ENCODE measurements at regions not wholly inside any gene's neighbourhood (a gene's known extent, or its start where the extent isn't known, plus 50 kb on each side); places are given as distances from the start of the nearest gene placed in this dataset.

DNA sequence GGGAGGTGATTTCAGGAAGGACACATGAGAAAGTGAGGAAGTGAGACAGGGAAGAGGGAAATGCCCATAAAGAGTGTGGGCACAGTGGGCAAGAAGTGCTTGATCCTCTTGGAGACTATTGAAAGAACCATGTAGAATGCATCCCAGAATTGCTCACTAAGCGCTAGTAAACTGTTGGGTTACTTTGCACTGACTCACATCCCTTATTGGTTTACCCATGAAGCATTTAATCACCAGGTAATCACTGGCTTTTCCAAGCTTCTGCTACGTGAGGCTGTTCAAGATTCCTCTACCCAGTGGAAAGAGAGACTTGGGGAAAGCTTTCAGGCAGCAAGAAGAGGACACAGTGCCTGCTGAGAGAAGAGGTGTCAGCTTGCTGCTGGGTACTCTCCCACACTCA lies 410.0 kb upstream of the JAG1 start:
- DNase-seq (no peak), ATAC-seq (no peak)
- intact Hi-C loops (cut with DNase I): no loop called here

DNA sequence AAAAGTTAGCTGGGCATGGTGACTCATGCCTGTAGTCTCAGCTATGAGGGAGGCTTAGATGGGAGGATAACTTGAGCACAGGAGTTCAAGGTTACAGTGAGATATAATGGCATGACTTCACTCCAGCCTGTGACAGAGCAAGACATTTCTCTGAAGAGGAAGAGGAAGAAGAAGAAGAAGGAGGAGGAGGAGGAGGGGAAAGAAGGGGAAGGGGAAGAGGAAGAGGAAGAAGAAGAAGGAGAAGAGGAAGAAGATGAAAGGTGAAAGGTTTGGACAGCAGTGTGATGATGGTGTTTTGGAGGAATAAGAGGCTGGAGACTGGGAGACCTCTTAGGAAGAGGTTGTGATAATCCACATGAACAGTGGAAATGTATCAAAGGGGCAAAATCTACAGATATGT lies 410.7 kb upstream of the JAG1 start:
- DNase-seq (no peak), ATAC-seq (no peak)
- intact Hi-C loops (cut with DNase I): no loop called here

DNA sequence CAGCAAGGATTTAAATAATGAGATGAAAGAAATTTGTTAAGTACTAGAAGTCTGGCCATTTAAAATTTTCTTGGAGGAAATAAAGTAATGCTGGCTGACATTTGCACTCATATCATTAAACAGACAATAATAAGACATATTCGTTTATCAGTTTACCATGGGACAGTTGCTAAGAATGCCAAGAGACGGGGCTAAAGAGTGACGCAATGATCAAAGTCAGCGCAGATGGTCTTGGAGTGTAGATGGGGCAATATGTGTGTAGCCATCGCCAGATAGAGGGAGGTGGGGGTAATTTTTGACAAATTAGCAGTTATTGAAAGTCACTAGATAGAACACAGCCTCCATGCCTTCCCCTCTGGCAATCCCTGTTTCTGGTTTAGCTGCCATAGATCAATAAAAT lies 413.2 kb upstream of the JAG1 start:
- DNase-seq (no peak), ATAC-seq (no peak)
- intact Hi-C loops (cut with DNase I): no loop called here

DNA sequence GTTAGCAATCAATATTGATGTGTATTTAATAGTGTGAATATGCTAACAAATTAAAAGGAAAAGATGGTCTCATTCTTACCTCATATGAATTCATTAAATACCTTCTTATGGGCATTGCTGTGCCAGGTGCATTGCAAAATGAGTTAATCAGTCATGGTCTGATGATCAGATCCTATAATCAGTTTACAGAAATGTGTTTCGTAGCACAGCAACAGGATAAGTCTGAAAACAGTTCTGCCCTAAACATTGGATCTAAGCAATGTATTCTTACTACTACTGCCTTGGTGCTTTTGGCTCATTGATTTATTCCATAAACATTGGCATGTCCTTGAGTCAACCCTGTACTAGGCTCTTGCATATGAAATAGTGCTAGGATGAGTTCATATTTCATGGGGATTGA lies 417.0 kb upstream of the JAG1 start:
- ATAC-seq (no peak), DNase-seq (no peak)
- intact Hi-C loops (cut with DNase I): no loop called here

DNA sequence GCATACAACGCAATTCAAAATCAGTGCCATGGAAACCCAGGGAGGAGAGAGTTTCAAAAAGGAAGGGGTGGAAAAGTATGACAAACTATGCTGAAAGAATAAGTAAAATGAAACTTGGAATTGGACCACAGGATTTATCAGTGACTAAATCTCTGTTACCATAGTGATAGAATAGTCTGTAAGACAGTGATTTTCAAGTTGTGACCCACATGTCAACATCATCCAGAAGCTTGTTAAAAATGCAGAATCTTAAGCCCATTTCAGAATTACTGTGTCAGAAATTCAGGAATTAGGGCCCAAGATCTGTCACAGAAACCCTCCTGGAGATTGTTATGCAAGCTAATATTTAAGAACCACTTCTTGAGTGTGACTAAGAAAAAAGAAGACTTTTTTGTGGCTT lies 417.7 kb upstream of the JAG1 start:
- intact Hi-C loops (cut with DNase I): no loop called here
- DNase-seq (no peak), ATAC-seq (no peak)

DNA sequence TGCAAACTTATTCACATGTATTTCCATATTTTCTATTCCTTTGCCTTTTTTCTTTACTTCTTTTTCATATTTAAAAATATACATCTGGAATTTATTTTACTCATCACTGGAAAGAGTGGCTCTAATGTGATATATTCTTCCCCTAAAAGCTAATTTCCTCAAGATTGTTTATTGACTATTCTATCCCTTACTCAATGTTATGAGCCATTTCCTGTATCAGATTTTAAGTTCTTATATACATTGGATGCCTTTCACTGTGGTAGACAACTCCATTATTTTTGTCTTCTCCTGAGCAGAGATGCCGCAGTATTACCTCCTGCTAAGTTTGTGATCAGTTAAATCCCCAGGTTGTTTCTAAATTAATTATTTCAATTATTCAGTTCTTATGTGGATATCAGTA lies 418.4 kb upstream of the JAG1 start:
- no peak for DNase-seq
- no peak for ATAC-seq
- intact Hi-C loops (cut with DNase I): no loop called here

DNA sequence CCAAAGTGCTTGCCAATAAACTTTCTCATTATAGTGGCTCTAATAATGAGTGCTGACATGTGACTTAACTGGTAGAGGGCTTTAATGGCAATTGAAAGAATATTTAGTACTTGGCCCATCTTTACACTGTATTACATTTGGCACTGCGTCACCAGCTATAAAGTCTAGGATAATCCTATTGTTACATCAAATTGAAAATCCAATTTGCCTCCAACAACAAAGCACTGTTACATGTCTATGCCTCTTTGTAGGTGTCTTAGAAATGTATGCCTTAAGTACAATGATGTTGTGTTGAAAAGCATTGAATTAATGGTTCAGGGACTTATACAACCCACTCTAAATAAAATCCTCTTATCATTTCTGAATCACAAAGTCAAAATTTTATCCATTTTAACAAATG lies 420.4 kb upstream of the JAG1 start:
- ATAC-seq: no peak
- DNase-seq: no peak
- intact Hi-C loops (cut with DNase I): no loop called here

DNA sequence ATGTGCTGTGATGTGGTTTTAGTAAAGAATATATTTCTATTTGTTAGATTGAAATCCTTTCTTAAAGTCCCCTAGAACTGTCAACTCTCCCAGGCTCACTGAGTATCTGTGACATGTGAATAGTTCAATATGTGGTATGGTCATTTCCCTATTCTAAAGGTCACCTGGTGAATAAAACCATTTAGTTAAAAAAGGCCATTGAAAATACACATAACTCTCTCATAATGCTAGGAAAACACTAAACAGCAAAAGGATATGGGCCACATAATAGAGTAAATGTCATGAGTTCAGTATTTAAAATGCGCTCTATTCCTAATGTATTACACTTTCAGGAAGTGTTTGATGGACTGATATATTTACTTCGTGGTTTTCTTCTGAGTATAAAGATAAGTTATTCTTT lies 420.9 kb upstream of the JAG1 start:
- no peak for DNase-seq
- intact Hi-C loops (cut with DNase I): no loop called here
- ATAC-seq: no peak

DNA sequence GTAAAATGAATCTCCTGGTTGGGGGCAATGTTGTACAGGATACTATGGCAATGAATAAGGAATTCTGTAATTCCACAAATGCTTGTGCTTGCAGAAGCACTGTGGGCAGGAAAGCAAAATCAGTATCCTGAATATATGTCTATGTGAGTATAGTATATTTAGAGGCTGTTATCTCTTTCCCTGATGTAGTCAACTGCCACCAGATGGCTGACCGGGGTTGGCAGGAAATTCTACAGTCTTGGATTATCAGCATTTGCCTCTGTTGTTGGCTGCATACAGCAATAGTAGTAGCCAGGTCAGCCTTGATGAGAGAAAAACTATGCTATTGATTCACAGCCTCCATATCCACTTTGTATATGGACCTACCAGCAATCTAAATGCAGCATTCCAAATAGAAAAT lies 425.1 kb upstream of the JAG1 start:
- intact Hi-C loops (cut with DNase I): no loop called here
- DNase-seq (no peak), ATAC-seq (no peak)

DNA sequence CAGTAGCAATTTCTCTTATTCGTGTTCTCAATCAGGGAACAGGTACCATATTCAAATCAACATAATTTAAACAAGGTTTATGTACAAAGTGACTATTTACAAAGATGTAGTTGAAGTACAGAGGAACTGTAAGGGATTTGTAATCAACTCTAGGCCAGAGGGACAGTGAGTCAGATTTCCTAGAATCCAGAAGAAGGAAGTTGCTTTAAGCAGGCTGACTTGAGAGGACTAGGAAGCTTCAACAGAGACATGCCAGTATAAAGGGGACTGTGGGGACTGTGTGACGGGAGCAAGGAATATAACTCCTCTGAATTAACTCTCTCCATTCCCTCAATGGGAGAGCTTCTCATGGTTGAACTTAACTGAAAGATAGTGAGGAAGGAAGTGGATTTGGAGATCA lies 427.4 kb upstream of the JAG1 start:
- intact Hi-C loops (cut with DNase I): no loop called here
- no peak for DNase-seq
- ATAC-seq: no peak

DNA sequence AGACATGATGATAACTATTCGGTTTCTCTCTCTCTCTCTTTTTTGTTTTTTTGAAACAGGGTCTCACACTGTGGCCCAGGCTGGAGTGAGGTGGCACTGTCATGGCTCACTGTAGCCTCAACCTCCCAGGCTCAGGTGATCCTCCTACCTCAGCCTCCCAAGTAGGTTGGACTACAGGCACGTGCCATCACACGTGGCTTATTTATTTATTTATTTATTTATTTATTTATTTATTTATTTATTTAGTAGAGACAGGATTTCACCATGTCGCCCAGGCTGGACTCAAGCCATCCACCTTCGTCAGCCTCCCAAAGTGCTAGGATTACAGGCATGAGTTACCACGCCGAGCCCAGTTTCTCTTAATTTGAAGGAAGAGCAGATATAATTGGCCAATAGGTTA lies 427.9 kb upstream of the JAG1 start:
- no peak for ATAC-seq
- intact Hi-C loops (cut with DNase I): no loop called here
- no peak for DNase-seq

DNA sequence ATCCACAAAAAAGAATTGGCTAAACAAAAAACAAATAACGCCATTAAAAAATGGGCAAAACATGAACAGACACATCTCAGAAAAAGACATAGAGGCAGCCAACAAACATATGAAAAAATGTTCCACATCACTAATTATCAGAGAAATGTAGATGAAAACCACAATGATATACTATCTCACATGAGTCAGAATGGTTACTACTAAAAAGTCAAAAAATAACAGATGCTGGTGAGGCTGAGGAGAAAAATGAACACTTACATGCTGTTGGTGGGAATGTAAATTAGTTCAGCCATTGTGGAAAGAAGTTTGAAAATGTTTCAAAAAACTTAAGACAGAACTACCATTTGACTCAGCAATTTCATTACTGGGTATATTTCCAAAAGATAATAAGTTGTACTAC lies 430.1 kb upstream of the JAG1 start:
- intact Hi-C loops (cut with DNase I): no loop called here
- ATAC-seq (no peak), DNase-seq (no peak)

DNA sequence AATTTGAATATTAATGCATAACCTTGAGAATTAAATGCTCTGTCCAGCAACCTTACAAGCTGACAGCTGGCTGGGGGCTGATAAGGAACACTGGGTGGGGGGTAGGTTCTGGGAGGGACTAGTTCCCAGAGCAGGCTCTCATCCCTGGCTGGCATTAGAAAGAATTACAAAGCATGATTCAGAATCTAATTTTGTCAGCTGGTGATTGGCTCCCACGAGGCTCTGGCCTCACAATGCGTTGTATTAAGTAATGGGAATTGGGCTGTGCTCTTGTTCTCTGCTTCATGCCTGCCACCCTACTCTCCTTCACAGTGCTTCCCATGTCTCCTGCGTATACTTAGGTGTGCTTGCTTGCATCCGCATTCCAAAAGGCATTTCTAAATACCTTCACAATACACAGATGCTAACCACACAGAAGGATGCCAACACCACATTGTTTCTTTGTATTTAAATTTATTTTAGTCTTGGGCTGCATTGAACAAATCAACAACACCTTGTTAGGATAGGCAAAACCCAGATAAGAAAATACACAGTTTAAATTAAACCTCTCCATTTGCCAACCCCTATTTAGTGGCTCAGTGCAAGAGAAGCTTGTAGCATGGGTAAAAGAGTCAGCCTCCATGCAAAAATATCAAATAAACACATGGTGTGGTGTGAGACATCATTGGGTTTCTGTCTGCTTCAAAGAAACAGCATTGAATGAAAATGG lies 434.5 kb upstream of the JAG1 start:
- intact Hi-C loops (cut with DNase I): no loop called here
- peak; percentile 33 for DNase-seq
- peak; percentile 93 to 98 for ATAC-seq

DNA sequence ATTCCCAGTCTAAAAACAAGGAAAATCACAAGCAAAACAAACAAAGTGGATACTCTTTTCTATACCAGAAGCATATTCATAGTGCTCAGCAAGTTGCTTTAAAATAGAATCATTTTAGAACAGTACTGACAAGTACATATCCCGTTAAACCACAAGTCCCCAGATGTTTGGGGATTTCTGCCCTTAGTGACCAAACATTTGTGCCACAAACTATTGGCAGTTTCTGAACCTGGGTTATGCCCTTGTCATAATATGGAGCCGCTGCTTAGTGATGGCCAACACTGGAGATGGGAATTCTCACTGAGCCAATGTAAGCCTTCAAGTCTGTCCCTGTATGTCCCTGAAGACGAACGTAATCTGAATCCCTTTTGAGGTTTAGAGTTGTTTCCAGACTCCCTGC lies 436.7 kb upstream of the JAG1 start:
- ATAC-seq: no peak
- intact Hi-C loops (cut with DNase I): no loop called here
- no peak for DNase-seq

DNA sequence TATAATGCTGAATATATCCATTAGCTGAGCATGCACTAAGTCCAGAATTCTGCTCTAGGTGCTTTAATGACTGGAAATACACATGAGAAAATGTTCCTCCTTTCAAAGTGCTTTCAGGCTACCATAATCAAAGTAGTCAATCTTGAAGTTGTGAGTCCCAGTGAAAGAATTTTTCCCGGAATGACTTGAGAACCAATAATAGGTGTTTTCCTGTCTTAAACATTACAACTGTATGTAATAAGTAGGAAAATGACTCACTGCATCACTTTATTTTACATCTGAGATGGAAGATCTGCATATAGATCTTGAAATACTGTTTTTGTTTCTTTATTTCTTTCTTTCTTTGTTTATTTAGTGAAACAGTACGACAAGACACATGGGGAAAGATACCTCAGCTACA lies 437.4 kb upstream of the JAG1 start:
- intact Hi-C loops (cut with DNase I): no loop called here
- ATAC-seq (no peak), DNase-seq (no peak)

DNA sequence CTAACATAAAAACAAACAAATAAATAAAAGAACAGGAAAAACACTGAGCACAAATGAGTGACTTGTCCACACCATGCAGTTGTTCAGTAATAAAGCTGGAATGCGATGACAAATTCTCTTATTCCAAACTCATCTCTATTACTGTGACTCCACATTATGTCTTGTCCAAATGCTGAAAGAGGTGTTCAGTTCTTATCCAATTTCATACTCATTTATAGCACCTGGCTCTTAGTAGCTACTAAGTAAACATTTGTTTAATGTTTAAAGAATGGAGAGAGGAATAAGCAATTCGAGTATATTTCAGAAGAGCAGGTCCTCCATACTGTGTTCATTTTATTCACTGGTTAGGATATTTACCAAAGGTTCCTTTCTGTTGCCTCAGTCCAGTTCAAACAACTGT lies 439.0 kb upstream of the JAG1 start:
- intact Hi-C loops (cut with DNase I): no loop called here
- DNase-seq (no peak), ATAC-seq (no peak)

DNA sequence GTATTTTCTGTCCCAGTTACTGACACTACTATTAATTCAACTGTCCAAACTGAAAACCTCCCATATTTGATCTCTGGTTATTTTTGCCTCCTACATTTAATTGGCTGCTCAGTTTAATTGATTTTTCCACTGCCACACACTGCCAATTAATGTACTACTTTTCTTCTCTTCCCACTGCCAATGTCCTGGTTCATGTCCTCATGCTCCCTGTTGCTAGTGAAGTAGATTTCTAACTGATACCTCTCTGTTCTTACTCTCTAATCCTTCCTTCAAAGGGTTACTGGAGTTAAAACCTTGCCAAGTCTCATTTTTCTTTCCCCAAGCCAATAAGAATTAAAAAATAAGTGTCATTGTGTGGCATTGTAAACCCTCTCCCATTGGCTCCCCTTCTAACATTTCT lies 440.6 kb upstream of the JAG1 start:
- DNase-seq: no peak
- no peak for ATAC-seq
- intact Hi-C loops (cut with DNase I): no loop called here

DNA sequence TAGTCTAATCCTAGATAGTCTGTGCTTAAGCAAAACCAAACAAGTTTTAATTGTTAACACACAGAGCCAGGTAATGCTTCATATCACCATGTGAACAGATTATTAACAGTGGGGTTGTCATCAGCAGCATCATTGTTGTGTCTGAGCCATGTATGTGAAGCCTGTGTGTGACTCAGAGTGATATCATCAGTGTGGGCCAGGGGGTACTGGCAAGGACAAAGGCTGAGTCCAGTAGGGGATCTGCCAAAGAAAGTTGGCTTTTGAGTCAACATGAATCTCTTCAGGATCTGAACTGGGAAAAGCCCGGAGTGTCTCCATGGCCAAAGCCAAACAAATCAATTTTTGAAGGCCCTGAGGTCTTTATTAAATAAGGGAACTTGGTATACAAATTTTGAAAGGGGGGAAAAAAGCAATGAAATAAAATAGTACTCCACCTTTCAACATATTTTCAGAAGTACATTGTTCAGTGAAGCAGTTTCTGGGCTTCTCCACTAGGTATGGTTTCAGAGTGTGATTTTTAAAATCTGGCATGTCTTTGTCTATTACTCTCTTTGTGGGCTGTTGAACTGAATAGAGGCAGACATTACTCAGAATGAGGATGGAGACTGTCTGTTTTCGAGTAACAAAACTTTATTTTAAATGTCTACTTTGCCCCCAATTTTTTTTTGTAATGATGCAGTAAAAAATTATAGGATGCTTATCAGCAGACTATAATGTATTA lies 444.2 kb upstream of the JAG1 start:
- ATAC-seq (peak in 1 of 2 donors; percentile 94), DNase-seq (no peak)
- intact Hi-C loops (cut with DNase I): no loop called here

DNA sequence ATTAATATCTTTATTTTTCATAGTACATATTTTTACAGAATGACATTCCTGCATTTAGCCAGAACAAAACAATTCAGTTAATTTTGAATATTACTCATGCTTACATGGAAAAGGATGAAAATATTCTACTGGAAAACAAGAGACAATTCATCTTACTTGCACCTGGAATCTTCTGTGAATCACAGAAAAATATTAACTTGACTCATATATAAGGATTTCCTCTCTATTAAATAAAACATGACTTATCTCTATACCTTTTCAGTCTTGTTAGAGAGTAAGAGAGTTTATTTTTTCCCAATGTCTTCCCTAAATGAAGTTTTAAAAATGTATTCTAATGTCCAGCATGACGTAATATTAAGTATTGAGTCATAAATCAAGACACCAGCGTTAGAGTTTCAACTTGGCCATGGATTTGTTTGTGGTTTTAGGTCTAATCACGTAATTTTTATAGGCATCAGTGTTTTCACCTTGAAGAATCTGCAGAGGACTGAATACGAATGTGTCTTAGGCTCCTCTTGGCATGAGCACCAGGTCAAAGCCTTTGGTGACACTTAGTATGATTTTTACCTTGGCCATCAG lies 445.1 kb upstream of the JAG1 start:
- no peak for ATAC-seq
- DNase-seq: no peak
- intact Hi-C loops (cut with DNase I): no loop called here

DNA sequence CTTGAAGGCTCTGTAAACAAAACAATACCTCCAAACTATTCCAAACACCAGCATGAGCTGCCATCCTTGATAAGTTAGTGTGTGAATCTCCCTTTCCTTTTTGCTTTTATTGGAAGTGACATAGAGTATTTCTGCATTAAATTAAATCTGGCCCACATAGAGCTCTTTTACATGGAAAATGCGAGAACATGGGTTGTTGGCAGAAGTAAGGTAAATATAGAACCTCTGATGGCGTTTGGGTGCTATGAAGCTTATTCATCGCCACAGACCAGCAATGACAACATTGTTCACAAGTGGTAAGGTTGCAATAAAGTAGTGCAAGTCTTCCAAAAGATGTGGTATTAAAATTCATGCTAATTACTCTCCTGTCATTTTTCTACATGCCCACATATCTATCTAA lies 445.8 kb upstream of the JAG1 start:
- intact Hi-C loops (cut with DNase I): no loop called here
- no peak for ATAC-seq
- no peak for DNase-seq

DNA sequence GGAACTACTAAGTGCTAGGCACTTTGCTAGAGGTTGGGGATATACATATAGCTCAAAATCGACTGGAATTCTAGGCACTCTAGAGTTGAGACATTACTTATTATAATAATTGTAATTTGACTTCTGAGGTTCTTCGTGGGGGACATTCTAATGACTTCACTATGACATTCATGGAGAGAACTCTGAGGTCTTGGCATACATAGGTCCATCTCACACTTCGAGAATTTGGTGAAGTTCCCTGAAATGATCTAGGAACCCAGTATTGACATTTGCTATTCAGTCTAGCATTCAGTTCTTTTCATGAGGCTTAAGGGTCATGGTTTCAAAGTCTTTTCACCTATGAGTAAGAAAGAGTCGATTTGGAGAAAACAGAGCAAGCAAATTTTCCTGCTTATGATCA lies 446.6 kb upstream of the JAG1 start:
- no peak for ATAC-seq
- DNase-seq: no peak
- intact Hi-C loops (cut with DNase I): no loop called here

Data from left cardiac atrium (tissue), 4 donors.